K562 (cell line): ENCODE measurements at regions not wholly inside any gene's neighbourhood (a gene's known extent, or its start where the extent isn't known, plus 50 kb on each side); places are given as distances from the start of the nearest gene placed in this dataset.

Experiments
- ATAC-seq: fragments of 200-7000 bp; cut with Tn5 transposase; 3 replicates; pipeline ENCODE4 v1.9.1; 2020; ENCODE audit warnings: moderate library complexity
- BruUV-seq: library from RNA; stranded (reverse); fragments of 400-500 nt; replicated peaks from 2 replicates; lab custom pipeline; 2021; lab: Mats Ljungman, UMichigan
- CTCF ChIA-PET: fragments of 300-600 bp; formaldehyde crosslinking; extraction: SDS; loops from one replicate; lab custom pipeline; 2021; ENCODE audit warnings: low intra/inter-chr PET ratio; lab: Yijun Ruan, JAX
- POLR2A ChIA-PET: fragments of 300-600, 350-650 bp; sonication (Branson Sonifier 250); formaldehyde crosslinking; extraction: SDS; loops from one replicate; lab custom pipeline; 2021; ENCODE audit warnings: antibody characterized with exemption, inconsistent platforms; lab: Yijun Ruan, JAX
- DNase-seq, 4 experiments: peaks; one replicate each; pipeline versions ENCODE4 v3.0.0 to v3.0.0-alpha.2; 2011 to 2018; ENCODE audit warnings: low spot score in 3 of 4, mixed read lengths in 3 of 4; ENCODE audit errors: extremely low read depth in 1 of 4
- FAIRE-seq: peaks from 2 replicates; lab custom pipeline; 2011; peaks lifted over from hg19 to GRCh38; lab: Jason Lieb, UNC
- H2AFZ ChIP-seq: 2 replicates; pipeline ENCODE4 v1.6.0; 2011; ENCODE audit warnings: low read depth, low read length, control low read depth, inconsistent platforms
- H3K27ac ChIP-seq: fragments of 200-600 bp; 3 replicates; pipeline ENCODE4 v1.8.0; 2011; ENCODE audit warnings: low read depth, mild to moderate bottlenecking, control low read depth, inconsistent platforms, low read length, moderate library complexity, mixed read lengths; ENCODE audit errors: extremely low read depth
- H3K27me3 ChIP-seq, 2 experiments: fragments of 300-600 bp in 1 of 2; 2 replicates in 1 of 2; 3 replicates in 1 of 2; pipeline versions ENCODE4 v1.6.0 to v1.8.0; 2011; ENCODE audit warnings: inconsistent platforms in 2 of 2, low read length in 2 of 2, mild to moderate bottlenecking in 1 of 2, mixed read lengths in 1 of 2, moderate library complexity in 1 of 2; ENCODE audit not compliant: control insufficient read depth in 2 of 2, insufficient read depth in 2 of 2
- H3K36me3 ChIP-seq: fragments of 300-600 bp; 3 replicates; pipeline ENCODE4 v1.8.0; 2011; ENCODE audit warnings: mild to moderate bottlenecking, low read length, inconsistent platforms; ENCODE audit not compliant: control insufficient read depth, insufficient read depth
- H3K4me1 ChIP-seq, 2 experiments: fragments of 200-600 bp in 1 of 2; replicated peaks in 1 of 2; 2 replicates in 1 of 2; 3 replicates in 1 of 2; pipeline versions ENCODE4 v1.5.1 to v1.8.0; 2011; ENCODE audit warnings: inconsistent platforms in 2 of 2, low read length in 2 of 2, mild to moderate bottlenecking in 1 of 2, mixed read lengths in 1 of 2, moderate library complexity in 1 of 2; ENCODE audit not compliant: control insufficient read depth in 2 of 2, insufficient read depth in 2 of 2
- H3K4me2 ChIP-seq: 2 replicates; pipeline ENCODE4 v1.6.1; 2011; ENCODE audit warnings: low read length, control low read depth, inconsistent platforms, mixed read lengths; ENCODE audit not compliant: insufficient read depth
- H3K4me3 ChIP-seq: fragments of 200-600 bp; sonication (generic), shearing (Covaris generic); 2 replicates; pipeline ENCODE4 v1.5.1; 2016; ENCODE audit warnings: control low read depth, inconsistent platforms
- H3K79me2 ChIP-seq: fragments of 200-600 bp; 3 replicates; pipeline ENCODE4 v1.8.0; 2011; ENCODE audit warnings: low read length, inconsistent platforms; ENCODE audit not compliant: control insufficient read depth, insufficient read depth
- H3K9ac ChIP-seq, 2 experiments: 2 replicates each; pipeline versions ENCODE4 v1.6.0 to v1.6.1; 2011; ENCODE audit warnings: low read depth in 2 of 2, low read length in 2 of 2, control low read depth in 1 of 2, inconsistent platforms in 1 of 2, mild to moderate bottlenecking in 1 of 2, mixed read lengths in 1 of 2; ENCODE audit not compliant: insufficient read depth in 1 of 2
- H3K9me1 ChIP-seq: one replicate; pipeline ENCODE4 v1.6.0; 2011; ENCODE audit warnings: inconsistent platforms, mild to moderate bottlenecking, low read length, moderate library complexity; ENCODE audit not compliant: control insufficient read depth, insufficient read depth
- H3K9me3 ChIP-seq: replicated peaks from 2 replicates; pipeline ENCODE4 v1.5.1; 2011; ENCODE audit warnings: low read depth, low read length, inconsistent platforms; ENCODE audit not compliant: control insufficient read depth, insufficient read depth
- H4K20me1 ChIP-seq: replicated peaks from 2 replicates; pipeline ENCODE4 v1.6.1; 2011; ENCODE audit warnings: low read length, inconsistent platforms, mixed read lengths; ENCODE audit not compliant: control insufficient read depth, insufficient read depth
- C11orf30 ChIP-seq: fragments of 450-650 bp; IDR thresholded peaks from 2 replicates; pipeline ENCODE4 v1.6.1; 2016; ENCODE audit warnings: low read depth, mild to moderate bottlenecking
- CBFA2T2 ChIP-seq: fragments of 450-650 bp; conservative IDR thresholded peaks from 2 replicates; pipeline ENCODE4 v1.6.1; 2017; ENCODE audit warnings: mild to moderate bottlenecking
- NR2C1 ChIP-seq, 2 experiments: fragments of 450-650 bp; IDR thresholded peaks; 2 replicates each; pipeline ENCODE4 v1.6.1; 2017; ENCODE audit warnings: mild to moderate bottlenecking in 2 of 2, antibody characterized with exemption in 1 of 2, inconsistent platforms in 1 of 2, missing compliant biosample characterization in 1 of 2, missing genetic modification characterization in 1 of 2
- SMARCB1 ChIP-seq: IDR thresholded peaks from 2 replicates; pipeline ENCODE4 v1.6.1; 2011; ENCODE audit warnings: improper control_type of control experiment, low read depth; ENCODE audit not compliant: insufficient read length
- TEAD2 ChIP-seq: fragments of 450-650 bp; IDR thresholded peaks from 2 replicates; pipeline ENCODE4 v1.6.1; 2016; ENCODE audit warnings: missing genetic modification characterization, control low read depth, missing compliant biosample characterization
- ZKSCAN8 ChIP-seq: fragments of 200-800 bp; sonication (Bioruptor generic); IDR thresholded peaks from 2 replicates; pipeline ENCODE4 v1.6.1; 2016; ENCODE audit warnings: missing genetic modification characterization, missing compliant biosample characterization
- ZNF311 ChIP-seq: fragments of 250-450 bp; sonication (Bioruptor Pico); IDR thresholded peaks from 2 replicates; pipeline ENCODE4 v1.4.0; 2020; ENCODE audit warnings: mild to moderate bottlenecking, moderate library complexity
- ZNF507 ChIP-seq: conservative IDR thresholded peaks from 2 replicates; pipeline ENCODE4 v1.6.1; 2017; ENCODE audit warnings: missing genetic modification characterization, missing compliant biosample characterization
- WGBS: fragments of 100-300 bp; shearing (Covaris generic); methylation state at CpG from one replicate; pipeline ENCODE4 v1.1.6; 2016; ENCODE audit warnings: low coverage, mixed read lengths; ENCODE audit not compliant: insufficient coverage; ENCODE audit errors: missing lambda C conversion rate; 5-methylcytosine and 5-hydroxymethylcytosine counted together
- in situ Hi-C: fragments of 300-500 bp; cut with MboI; formaldehyde crosslinking; loops from 4 replicates; pipeline ENCODE4 v1.15.0; 2018; ENCODE audit warnings: inconsistent platforms, mixed read lengths
- intact Hi-C: fragments of 100-400 bp; cut with micrococcal nuclease; formaldehyde crosslinking; loops from 2 replicates; pipeline ENCODE4 v1.14.2; 2022
- TF ChIP-seq, protein P1 (sequence below): fragments of 250-450 bp; sonication (Bioruptor Pico); IDR thresholded peaks from 2 replicates; pipeline ENCODE4 v1.8.0; 2022; ENCODE audit warnings: inconsistent platforms, mild to moderate bottlenecking, moderate library complexity, borderline replicate concordance
- TF ChIP-seq, protein P2 (sequence below), 2 experiments: fragments of 450-650 bp; formaldehyde crosslinking in 1 of 2; IDR thresholded peaks; 2 replicates each; pipeline versions ENCODE4 v1.4.0 to v1.6.1; 2014 to 2020; ENCODE audit warnings: mild to moderate bottlenecking in 2 of 2, borderline replicate concordance in 1 of 2, low read depth in 1 of 2

DNA sequence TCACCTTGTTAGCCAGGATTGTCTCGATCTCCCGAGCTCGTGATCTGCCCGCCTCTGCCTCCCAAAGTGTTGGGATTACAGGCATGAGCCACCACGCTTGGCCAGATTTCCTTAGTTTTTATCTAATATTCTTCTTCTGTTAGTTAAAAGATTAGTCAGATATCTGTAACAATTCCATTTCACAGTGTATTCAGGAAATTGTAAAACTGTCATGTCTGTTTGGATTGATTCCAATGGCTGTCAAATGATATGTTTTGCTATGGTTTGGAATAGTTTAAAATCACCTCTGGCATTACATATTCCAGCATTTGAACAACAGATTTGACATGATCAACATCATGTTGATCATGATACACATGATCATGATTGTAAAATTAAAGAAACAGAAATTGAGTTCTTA, 193.6 kb upstream of the DAB2 start (continued):
- TF ChIP-seq, protein P1, sequence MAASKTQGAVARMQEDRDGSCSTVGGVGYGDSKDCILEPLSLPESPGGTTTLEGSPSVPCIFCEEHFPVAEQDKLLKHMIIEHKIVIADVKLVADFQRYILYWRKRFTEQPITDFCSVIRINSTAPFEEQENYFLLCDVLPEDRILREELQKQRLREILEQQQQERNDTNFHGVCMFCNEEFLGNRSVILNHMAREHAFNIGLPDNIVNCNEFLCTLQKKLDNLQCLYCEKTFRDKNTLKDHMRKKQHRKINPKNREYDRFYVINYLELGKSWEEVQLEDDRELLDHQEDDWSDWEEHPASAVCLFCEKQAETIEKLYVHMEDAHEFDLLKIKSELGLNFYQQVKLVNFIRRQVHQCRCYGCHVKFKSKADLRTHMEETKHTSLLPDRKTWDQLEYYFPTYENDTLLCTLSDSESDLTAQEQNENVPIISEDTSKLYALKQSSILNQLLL = no peak
- TF ChIP-seq C11orf30 (no peak), NR2C1 (IDR thresholded peaks at IDR 0.05) (no peak), NR2C1 (tag; IDR thresholded peaks at IDR 0.05) (no peak)

DNA sequence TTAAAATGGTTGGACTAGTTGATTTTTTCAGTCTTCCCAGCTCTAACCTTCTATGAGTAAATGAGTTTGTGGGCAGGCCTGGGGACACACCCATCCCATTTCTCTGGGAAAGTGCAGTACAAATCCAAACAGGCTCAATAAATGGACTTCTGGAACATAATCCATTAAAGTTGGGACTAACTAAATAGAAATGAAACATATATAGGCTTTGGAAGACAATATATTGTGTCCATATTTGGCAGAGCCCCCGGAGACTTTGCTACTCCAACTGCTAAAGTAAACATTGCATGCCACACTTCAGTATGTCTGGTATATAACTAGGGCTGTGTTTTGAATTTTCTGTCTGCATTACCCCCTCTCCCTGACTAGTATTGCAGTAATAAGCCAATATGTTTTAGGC, 191.4 kb upstream of the DAB2 start:
- intact Hi-C loops = no loop called here
- Histone ChIP-seq H3K4me2 (no peak overlapping the region), H3K9ac (no peak overlapping the region), H3K27ac (no peak overlapping the region), H3K4me3 (no peak overlapping the region), H3K9me3 (no peaks in the 10 kb centered on the region), H4K20me1 (no peaks in the 10 kb centered on the region), H3K4me1 (no peaks in the 10 kb centered on the region), H2AFZ (no peak overlapping the region), H3K79me2 (no peaks in the 10 kb centered on the region), H3K36me3 (no peaks in the 10 kb centered on the region), H3K27me3 (no peaks in the 10 kb centered on the region; a peak in 1 of 5 replicates), H3K9me1 (no peaks in the 10 kb centered on the region)
- in situ Hi-C loops = no loop called here
- CTCF ChIA-PET = no interaction called here
- POLR2A ChIA-PET = no interaction called here
- no TSS peak for BruUV-seq
- FAIRE-seq = no peak
- ATAC-seq = no peak
- no peak for DNase-seq
- WGBS = 0% methylated on average over 1 of the region's 1 CpG
- TF ChIP-seq SMARCB1 = no peak
- no peak for TF ChIP-seq TEAD2 (tag)
- no peak for TF ChIP-seq CBFA2T2
- TF ChIP-seq, protein P2, sequence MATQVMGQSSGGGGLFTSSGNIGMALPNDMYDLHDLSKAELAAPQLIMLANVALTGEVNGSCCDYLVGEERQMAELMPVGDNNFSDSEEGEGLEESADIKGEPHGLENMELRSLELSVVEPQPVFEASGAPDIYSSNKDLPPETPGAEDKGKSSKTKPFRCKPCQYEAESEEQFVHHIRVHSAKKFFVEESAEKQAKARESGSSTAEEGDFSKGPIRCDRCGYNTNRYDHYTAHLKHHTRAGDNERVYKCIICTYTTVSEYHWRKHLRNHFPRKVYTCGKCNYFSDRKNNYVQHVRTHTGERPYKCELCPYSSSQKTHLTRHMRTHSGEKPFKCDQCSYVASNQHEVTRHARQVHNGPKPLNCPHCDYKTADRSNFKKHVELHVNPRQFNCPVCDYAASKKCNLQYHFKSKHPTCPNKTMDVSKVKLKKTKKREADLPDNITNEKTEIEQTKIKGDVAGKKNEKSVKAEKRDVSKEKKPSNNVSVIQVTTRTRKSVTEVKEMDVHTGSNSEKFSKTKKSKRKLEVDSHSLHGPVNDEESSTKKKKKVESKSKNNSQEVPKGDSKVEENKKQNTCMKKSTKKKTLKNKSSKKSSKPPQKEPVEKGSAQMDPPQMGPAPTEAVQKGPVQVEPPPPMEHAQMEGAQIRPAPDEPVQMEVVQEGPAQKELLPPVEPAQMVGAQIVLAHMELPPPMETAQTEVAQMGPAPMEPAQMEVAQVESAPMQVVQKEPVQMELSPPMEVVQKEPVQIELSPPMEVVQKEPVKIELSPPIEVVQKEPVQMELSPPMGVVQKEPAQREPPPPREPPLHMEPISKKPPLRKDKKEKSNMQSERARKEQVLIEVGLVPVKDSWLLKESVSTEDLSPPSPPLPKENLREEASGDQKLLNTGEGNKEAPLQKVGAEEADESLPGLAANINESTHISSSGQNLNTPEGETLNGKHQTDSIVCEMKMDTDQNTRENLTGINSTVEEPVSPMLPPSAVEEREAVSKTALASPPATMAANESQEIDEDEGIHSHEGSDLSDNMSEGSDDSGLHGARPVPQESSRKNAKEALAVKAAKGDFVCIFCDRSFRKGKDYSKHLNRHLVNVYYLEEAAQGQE (IDR thresholded peaks at IDR 0.05; ENCODE audit: borderline replicate concordance) = no peak
- TF ChIP-seq, protein P2 (CRISPR knock-in tag; IDR thresholded peaks at IDR 0.05; ENCODE audit: low read depth) = no peak
- no peak for TF ChIP-seq ZNF311 (CRISPR knock-in tag)
- no peak for TF ChIP-seq ZNF507 (tag)
- no peak for TF ChIP-seq ZKSCAN8 (CRISPR knock-in tag)
